Duodenal mucosa (tissue), 2 donors: ENCODE measurements at regions not wholly inside any gene's neighbourhood (a gene's known extent, or its start where the extent isn't known, plus 50 kb on each side); places are given as distances from the start of the nearest gene placed in this dataset.
"Not testable (repeated sequence)": the region's sequence is repeated elsewhere in the genome, so short reads cannot be mapped to it uniquely, and the experiment has no call there.

ENCODE experiments used
- H3K27ac ChIP-seq: one replicate; pipeline ENCODE4 v1.7.0; 2013; ENCODE audit warnings: low read depth, low read length
- H3K27me3 ChIP-seq, 2 donors: one replicate each; pipeline ENCODE4 v1.7.0; 2013; ENCODE audit warnings: low read length in 2 of 2, control low read depth in 1 of 2; ENCODE audit not compliant: insufficient read depth in 2 of 2, control insufficient read depth in 1 of 2
- H3K36me3 ChIP-seq, 2 donors: one replicate each; pipeline ENCODE4 v1.7.0; 2013; ENCODE audit warnings: low read length in 2 of 2, control low read depth in 1 of 2; ENCODE audit not compliant: insufficient read depth in 2 of 2, control insufficient read depth in 1 of 2
- H3K4me1 ChIP-seq, 2 donors: one replicate each; pipeline ENCODE4 v1.7.0; 2013; ENCODE audit warnings: low read length in 2 of 2, control low read depth in 1 of 2; ENCODE audit not compliant: insufficient read depth in 2 of 2, control insufficient read depth in 1 of 2
- H3K4me3 ChIP-seq, 2 donors: one replicate each; pipeline ENCODE4 v1.7.0; 2013; ENCODE audit warnings: low read length in 2 of 2, low read depth in 1 of 2
- H3K9ac ChIP-seq, 2 donors: one replicate each; pipeline ENCODE4 v1.7.0; 2013; ENCODE audit warnings: low read length in 2 of 2, low read depth in 1 of 2
- H3K9me3 ChIP-seq, 2 donors: one replicate each; pipeline ENCODE4 v1.7.0; 2013; ENCODE audit warnings: low read length in 2 of 2, control low read depth in 1 of 2; ENCODE audit not compliant: control insufficient read depth in 1 of 2

- H3K4me1 ChIP-seq, result no peaks in the 10 kb centered on the region
- H3K27me3 ChIP-seq, result no peaks in the 10 kb centered on the region
- no peaks in the 10 kb centered on the region for H3K9me3 ChIP-seq
- no peak overlapping the region for H3K9ac ChIP-seq
- H3K4me3 ChIP-seq, result no peak overlapping the region
- no peaks in the 10 kb centered on the region for H3K36me3 ChIP-seq
- no peak overlapping the region for H3K27ac ChIP-seq
These were observed 206.0 kb downstream of the SPP2 start for GRCh38 chr2:234256516-234256915.

GRCh38 chr2:234254783-234255521, 204.4 kb downstream of the SPP2 start:
- no peaks in the 10 kb centered on the region for H3K9me3 ChIP-seq
- H3K9ac ChIP-seq, result no peak overlapping the region
- H3K36me3 ChIP-seq, result no peaks in the 10 kb centered on the region
- H3K27ac ChIP-seq, result no peak overlapping the region
- no peaks in the 10 kb centered on the region for H3K4me1 ChIP-seq
- H3K4me3 ChIP-seq, result no peak overlapping the region
- H3K27me3 ChIP-seq, result no peaks in the 10 kb centered on the region

- Histone ChIP-seq H3K36me3 (no peaks in the 10 kb centered on the region), H3K9ac (no peak overlapping the region), H3K9me3 (no peaks in the 10 kb centered on the region), H3K4me1 (no peaks in the 10 kb centered on the region), H3K4me3 (no peak overlapping the region), H3K27ac (no peak overlapping the region), H3K27me3 (no peaks in the 10 kb centered on the region)
These were observed 202.3 kb downstream of the SPP2 start for GRCh38 chr2:234252772-234253171.

- Histone ChIP-seq H3K4me3 (no peak overlapping the region), H3K9ac (no peak overlapping the region), H3K27ac (no peak overlapping the region), H3K36me3 (no peaks in the 10 kb centered on the region), H3K27me3 (no peaks in the 10 kb centered on the region), H3K9me3 (no peaks in the 10 kb centered on the region), H3K4me1 (no peaks in the 10 kb centered on the region)
These were observed 201.1 kb downstream of the SPP2 start for GRCh38 chr2:234251326-234252271.

- Histone ChIP-seq H3K9ac (no peak overlapping the region), H3K27me3 (no peaks in the 10 kb centered on the region), H3K4me1 (no peaks in the 10 kb centered on the region), H3K9me3 (no peaks in the 10 kb centered on the region), H3K27ac (no peak overlapping the region), H3K36me3 (no peaks in the 10 kb centered on the region), H3K4me3 (no peak overlapping the region)
These were observed 200.4 kb downstream of the SPP2 start for GRCh38 chr2:234250926-234251325.

- Histone ChIP-seq H3K27ac (no peak overlapping the region), H3K4me3 (no peak overlapping the region), H3K4me1 (no peaks in the 10 kb centered on the region), H3K9ac (no peak overlapping the region), H3K27me3 (no peaks in the 10 kb centered on the region), H3K36me3 (no peaks in the 10 kb centered on the region), H3K9me3 (no peaks in the 10 kb centered on the region)
These were observed 199.4 kb downstream of the SPP2 start for GRCh38 chr2:234249873-234250272.

GRCh38 chr2:234249034-234249735, 198.7 kb downstream of the SPP2 start:
- Histone ChIP-seq H3K4me3 (no peak overlapping the region), H3K9ac (no peak overlapping the region), H3K4me1 (no peaks in the 10 kb centered on the region), H3K9me3 (no peaks in the 10 kb centered on the region), H3K36me3 (no peaks in the 10 kb centered on the region), H3K27ac (no peak overlapping the region), H3K27me3 (no peaks in the 10 kb centered on the region)

- H3K27me3 ChIP-seq, H3K27ac ChIP-seq, H3K4me3 ChIP-seq, H3K9me3 ChIP-seq, H3K4me1 ChIP-seq, H3K9ac ChIP-seq, H3K36me3 ChIP-seq: not testable (repeated sequence)
These were observed 197.8 kb downstream of the SPP2 start for GRCh38 chr2:234248213-234248710.

GRCh38 chr2:234247453-234248180, 197.1 kb downstream of the SPP2 start:
- Histone ChIP-seq H3K27me3 (no peaks in the 10 kb centered on the region), H3K9me3 (no peaks in the 10 kb centered on the region), H3K27ac (no peak overlapping the region), H3K9ac (no peak overlapping the region), H3K4me1 (no peaks in the 10 kb centered on the region), H3K4me3 (no peak overlapping the region), H3K36me3 (no peaks in the 10 kb centered on the region)
